ENCODE measurements at regions not wholly inside any gene's neighbourhood (a gene's known extent, or its start where the extent isn't known, plus 50 kb on each side); places are given as distances from the start of the nearest gene placed in this dataset.

GRCh38 chr22:47665151-47665550 is 902.7 kb downstream of the TBC1D22A start:
- no peak for DNase-seq (ENCODE audit: insufficient read length, low spot score)
- no peak for TF ChIP-seq CTCF (IDR thresholded peaks at IDR 0.05; ENCODE audit: insufficient read depth, missing control alignments)
- no peak for FAIRE-seq

GRCh38 chr22:47663615-47664605 is 901.5 kb downstream of the TBC1D22A start:
- TF ChIP-seq CTCF (IDR thresholded peaks at IDR 0.05; ENCODE audit: insufficient read depth, missing control alignments): no peak
- FAIRE-seq (no peak), DNase-seq (ENCODE audit: insufficient read length, low spot score) (no peak)

- no peak for FAIRE-seq
- no peak for TF ChIP-seq CTCF (IDR thresholded peaks at IDR 0.05; ENCODE audit: insufficient read depth, missing control alignments)
Measured at GRCh38 chr22:47659467-47660223, 897.2 kb downstream of the TBC1D22A start.

GRCh38 chr22:47658182-47658581 is 895.7 kb downstream of the TBC1D22A start:
- FAIRE-seq (no peak), DNase-seq (ENCODE audit: insufficient read length, low spot score) (no peak)
- no peak for TF ChIP-seq CTCF (IDR thresholded peaks at IDR 0.05; ENCODE audit: insufficient read depth, missing control alignments)

More at GRCh38 chr22:47659467-47660223, 897.2 kb downstream of the TBC1D22A start:
- DNase-seq (ENCODE audit: insufficient read length, low spot score): no peak

- TF ChIP-seq CTCF (IDR thresholded peaks at IDR 0.05; ENCODE audit: insufficient read depth, missing control alignments): no peak
- DNase-seq (ENCODE audit: insufficient read length, low spot score): no peak
- no peak for FAIRE-seq
Measured at GRCh38 chr22:47657224-47657623, 894.8 kb downstream of the TBC1D22A start.

- FAIRE-seq (no peak), DNase-seq (ENCODE audit: insufficient read length, low spot score) (no peak)
- no peak for TF ChIP-seq CTCF (IDR thresholded peaks at IDR 0.05; ENCODE audit: insufficient read depth, missing control alignments)
Measured at GRCh38 chr22:47656806-47657205, 894.4 kb downstream of the TBC1D22A start.

All from D721Med (cell line).